Stomach (tissue), 4 donors: ENCODE measurements at regions not wholly inside any gene's neighbourhood (a gene's known extent, or its start where the extent isn't known, plus 50 kb on each side); places are given as distances from the start of the nearest gene placed in this dataset.
A peak's percentile ranks its signal among the peaks of the same experiment; 100 is the strongest.

Experiments
- CTCF ChIP-seq, 7 experiments: fragments of 450-650 bp in 4 of 7; fragments of 200-600 bp in 3 of 7; sonication (generic) in 3 of 7; IDR thresholded peaks; one replicate each; pipeline ENCODE4 v1.5.1; 2016 to 2019; ENCODE audit warnings: antibody characterized with exemption in 7 of 7, control low read depth in 2 of 7, mild to moderate bottlenecking in 1 of 7
- POLR2AphosphoS5 ChIP-seq, 3 donors: sonication (generic); formaldehyde crosslinking; IDR thresholded peaks; one replicate each; pipeline ENCODE4 v1.6.1; 2016; ENCODE audit warnings: antibody characterized with exemption in 3 of 3

DNA sequence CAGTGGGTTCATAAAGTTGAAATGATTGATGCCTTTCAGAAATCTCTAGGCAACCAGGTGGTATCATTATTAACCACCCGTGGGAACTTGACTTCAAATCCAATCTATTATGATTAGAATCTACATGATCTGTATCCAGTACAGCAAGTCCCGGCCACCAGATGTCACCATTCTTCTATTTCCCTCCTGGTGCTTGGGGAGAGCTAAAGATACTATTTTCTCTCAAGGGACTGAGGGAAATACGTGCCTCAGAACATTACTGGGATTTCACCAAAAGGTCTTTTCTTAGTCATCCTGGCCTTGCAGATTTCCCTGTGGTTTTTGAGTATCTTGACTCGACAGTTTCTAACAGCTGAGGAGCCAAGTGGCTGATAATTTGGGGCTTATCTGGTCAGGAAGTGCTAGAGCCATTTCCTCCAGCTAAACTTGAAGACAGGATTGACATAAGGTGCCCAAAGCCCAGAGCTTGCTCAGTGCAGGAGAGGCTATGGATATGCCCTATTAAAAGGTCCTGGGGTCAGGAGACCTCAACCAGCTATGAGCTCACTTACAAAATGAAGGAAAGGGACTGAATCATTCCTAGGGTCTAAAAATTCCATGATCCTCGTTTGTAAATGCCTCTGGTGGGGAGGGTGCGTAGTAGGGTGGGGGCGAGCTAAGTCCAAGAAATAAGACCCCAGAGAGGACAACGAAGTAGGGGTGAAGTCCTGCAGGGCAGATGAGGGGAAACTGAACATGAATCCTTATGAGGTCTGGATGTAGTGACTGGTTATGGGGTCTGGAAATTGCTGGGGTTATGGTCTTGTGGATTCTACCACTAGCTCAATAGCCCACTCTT, 135.4 kb upstream of the MGAT5 start:
- TF ChIP-seq POLR2AphosphoS5 (IDR thresholded peaks at IDR 0.05) (peak in 2 of 3 donors; percentile 8 to 83), CTCF (IDR thresholded peaks at IDR 0.05) (peak in 5 of 7 experiments; percentile 52 to 85 (median 68))
